Tibial nerve (tissue), 4 donors: ENCODE measurements at regions not wholly inside any gene's neighbourhood (a gene's known extent, or its start where the extent isn't known, plus 50 kb on each side); places are given as distances from the start of the nearest gene placed in this dataset.
"Not testable (repeated sequence)": the region's sequence is repeated elsewhere in the genome, so short reads cannot be mapped to it uniquely, and the experiment has no call there.

Source experiments
- DNase-seq, 2 donors: peaks; one replicate each; pipeline ENCODE4 v3.0.0-alpha.2; 2019; ENCODE audit warnings: low spot score in 2 of 2
- H3K27ac ChIP-seq, 4 donors: fragments of 200-600 bp; sonication (generic) in 3 of 4; one replicate each; pipeline ENCODE4 v1.5.1; 2017 to 2019; ENCODE audit warnings: mild to moderate bottlenecking in 1 of 4
- H3K27me3 ChIP-seq, 2 donors: fragments of 200-600 bp; sonication (generic) in 1 of 2; one replicate each; pipeline versions ENCODE4 v1.5.1 to v1.6.0; 2017 to 2019
- H3K36me3 ChIP-seq, 3 donors: fragments of 200-600 bp; sonication (generic); one replicate each; pipeline ENCODE4 v1.5.1; 2018 to 2019
- H3K4me1 ChIP-seq, 4 donors: fragments of 200-600 bp; sonication (generic) in 3 of 4; one replicate each; pipeline ENCODE4 v1.5.1; 2017 to 2019
- H3K4me3 ChIP-seq, 4 donors: fragments of 200-600 bp; sonication (generic) in 3 of 4; one replicate each; pipeline ENCODE4 v1.5.1; 2017 to 2019; ENCODE audit warnings: mild to moderate bottlenecking in 1 of 4, moderate library complexity in 1 of 4
- H3K9me3 ChIP-seq, 4 donors: fragments of 200-600 bp; sonication (generic) in 3 of 4; one replicate each; pipeline ENCODE4 v1.5.1; 2017 to 2019
- CTCF ChIP-seq, 5 experiments: fragments of 200-600 bp in 3 of 5; fragments of 450-650 bp in 2 of 5; sonication (generic) in 3 of 5; IDR thresholded peaks; one replicate each; pipeline ENCODE4 v1.5.1; 2016 to 2019; ENCODE audit warnings: antibody characterized with exemption in 5 of 5, mild to moderate bottlenecking in 3 of 5, moderate library complexity in 2 of 5
- EP300 ChIP-seq, 2 donors: sonication (generic); formaldehyde crosslinking; IDR thresholded peaks; one replicate each; pipeline ENCODE4 v1.6.1; 2017; ENCODE audit warnings: antibody characterized with exemption in 2 of 2, mild to moderate bottlenecking in 1 of 2
- POLR2A ChIP-seq, 2 donors: fragments of 450-650 bp; IDR thresholded peaks; one replicate each; pipeline ENCODE4 v1.6.1; 2017; ENCODE audit warnings: antibody characterized with exemption in 2 of 2, mild to moderate bottlenecking in 2 of 2, moderate library complexity in 2 of 2
- WGBS, 2 donors: methylation state at CpG; one replicate each; pipeline ENCODE4 v1.1.5; 2018; 5-methylcytosine and 5-hydroxymethylcytosine counted together

DNA sequence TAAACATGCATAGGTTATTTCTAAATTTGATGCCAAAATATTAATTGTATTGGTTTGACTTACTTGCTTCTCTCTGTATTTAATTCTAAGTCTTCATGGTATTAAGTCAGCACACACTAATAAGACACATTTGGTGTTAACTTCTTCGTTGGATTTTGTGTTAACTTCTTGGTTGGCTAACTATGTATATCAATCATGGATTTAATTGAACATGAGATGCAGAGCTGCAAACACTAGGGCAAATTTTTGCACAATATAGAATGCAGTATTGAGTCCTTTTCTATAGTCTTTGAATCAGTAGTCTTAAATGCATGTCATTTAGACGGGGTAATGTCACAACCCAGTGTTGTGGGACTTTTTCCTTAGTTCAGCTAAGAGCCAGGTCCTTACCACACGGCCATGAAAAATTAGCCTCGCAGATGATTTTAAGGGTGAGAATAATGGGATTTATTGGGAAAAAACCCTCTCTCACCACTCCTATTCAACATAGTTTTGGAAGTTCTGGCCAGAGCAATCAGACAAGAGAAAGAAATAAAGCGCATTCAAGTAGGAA, 142.9 kb upstream of the TRIM24 start:
- H3K27me3 ChIP-seq = no peaks in the 10 kb centered on the region
- H3K4me1 ChIP-seq = no peaks in the 10 kb centered on the region
- TF ChIP-seq CTCF (IDR thresholded peaks at IDR 0.05) (no peak), EP300 (IDR thresholded peaks at IDR 0.05) (no peak), POLR2A (IDR thresholded peaks at IDR 0.05) (no peak)
- no peak for DNase-seq
- H3K4me3 ChIP-seq = no peak overlapping the region
- no peak overlapping the region for H3K27ac ChIP-seq
- WGBS, 2 donors = 85 to 92% methylated on average over 5 of the region's 5 CpGs
- H3K36me3 ChIP-seq = no peaks in the 10 kb centered on the region
- H3K9me3 ChIP-seq = peaks cover 0 to 12% (median 0%) of the 10 kb centered on the region in 4 donors

- H3K36me3 ChIP-seq = no peaks in the 10 kb centered on the region
- H3K27ac ChIP-seq = no peak overlapping the region
- DNase-seq = no peak
- no peaks in the 10 kb centered on the region for H3K27me3 ChIP-seq
- peaks cover 0 to 34% (median 5%) of the 10 kb centered on the region in 4 donors for H3K9me3 ChIP-seq
- no peak overlapping the region for H3K4me3 ChIP-seq
- TF ChIP-seq POLR2A (IDR thresholded peaks at IDR 0.05) = no peak
- TF ChIP-seq EP300 (IDR thresholded peaks at IDR 0.05) = no peak
- no peak for TF ChIP-seq CTCF (IDR thresholded peaks at IDR 0.05)
- WGBS, 2 donors = 86 to 93% methylated on average over 6 of the region's 6 CpGs
- H3K4me1 ChIP-seq = no peaks in the 10 kb centered on the region
These were observed 135.1 kb upstream of the TRIM24 start for GRCh38 chr7:138324941-138325340.

DNA sequence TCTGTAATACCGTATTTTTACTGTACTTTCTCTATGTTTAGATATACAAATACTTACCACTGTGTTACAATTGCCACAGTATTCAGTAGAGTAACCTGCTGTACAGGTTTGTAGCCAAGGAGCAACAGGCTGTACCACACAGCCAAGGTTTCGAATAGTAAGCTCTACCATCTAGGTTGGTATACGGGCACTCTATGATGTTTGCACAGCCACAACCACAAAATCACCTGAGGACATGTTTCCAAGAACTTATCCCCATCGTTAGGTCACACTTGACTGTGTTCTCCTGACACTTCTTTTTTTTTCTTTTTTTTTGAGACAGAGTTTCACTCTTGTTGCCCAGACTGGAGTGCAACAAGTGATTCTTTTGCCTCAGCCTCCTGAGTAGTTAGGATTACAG, 134.6 kb upstream of the TRIM24 start:
- 83 to 89% methylated on average over 4 of the region's 4 CpGs for WGBS, 2 donors

GRCh38 chr7:138328215-138328614, 131.8 kb upstream of the TRIM24 start:
- TF ChIP-seq CTCF (IDR thresholded peaks at IDR 0.05) (no peak), POLR2A (IDR thresholded peaks at IDR 0.05) (no peak)
- Histone ChIP-seq H3K4me3 (no peak overlapping the region), H3K9me3 (peaks cover 0 to 65% (median 10%) of the 10 kb centered on the region in 4 donors), H3K4me1 (no peaks in the 10 kb centered on the region), H3K36me3 (no peaks in the 10 kb centered on the region), H3K27ac (no peak overlapping the region), H3K27me3 (no peaks in the 10 kb centered on the region)
- 83 to 89% methylated on average over 2 of the region's 2 CpGs for WGBS, 2 donors
- no peak for DNase-seq

More for the DNA sequence above, 134.6 kb upstream of the TRIM24 start:
- no peaks in the 10 kb centered on the region for H3K4me1 ChIP-seq
- peaks cover 0 to 39% (median 5%) of the 10 kb centered on the region in 4 donors for H3K9me3 ChIP-seq
- TF ChIP-seq EP300 (IDR thresholded peaks at IDR 0.05) (no peak), POLR2A (IDR thresholded peaks at IDR 0.05) (no peak), CTCF (IDR thresholded peaks at IDR 0.05) (no peak)
- H3K27ac ChIP-seq = no peak overlapping the region
- no peaks in the 10 kb centered on the region for H3K27me3 ChIP-seq
- no peaks in the 10 kb centered on the region for H3K36me3 ChIP-seq
- no peak overlapping the region for H3K4me3 ChIP-seq
- no peak for DNase-seq

DNA sequence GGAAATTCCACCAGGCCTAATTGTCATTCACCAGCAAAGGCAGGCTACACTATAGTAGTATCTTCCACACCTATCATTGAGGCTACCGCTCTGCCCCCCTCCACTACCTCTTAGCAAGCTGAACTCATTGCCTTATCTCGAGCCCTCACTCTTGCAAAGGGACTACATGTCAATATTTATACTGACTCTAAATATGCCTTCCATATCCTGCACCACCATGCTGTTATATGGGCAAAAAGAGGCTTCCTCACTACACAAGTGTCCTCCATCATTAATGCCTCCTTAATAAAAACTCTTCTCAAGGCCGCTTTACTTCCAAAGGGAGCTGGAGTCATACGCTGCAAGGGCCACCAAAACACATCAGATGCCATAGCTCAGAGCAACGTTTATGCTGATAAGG, 127.2 kb upstream of the TRIM24 start:
- not testable (repeated sequence) for H3K4me1 ChIP-seq, H3K36me3 ChIP-seq, DNase-seq, H3K27me3 ChIP-seq, H3K4me3 ChIP-seq, H3K27ac ChIP-seq
- peaks cover 0 to 83% (median 11%) of the 10 kb centered on the region in 4 donors for H3K9me3 ChIP-seq
- WGBS, 2 donors = 91 to 93% methylated on average over 5 of the region's 5 CpGs

DNA sequence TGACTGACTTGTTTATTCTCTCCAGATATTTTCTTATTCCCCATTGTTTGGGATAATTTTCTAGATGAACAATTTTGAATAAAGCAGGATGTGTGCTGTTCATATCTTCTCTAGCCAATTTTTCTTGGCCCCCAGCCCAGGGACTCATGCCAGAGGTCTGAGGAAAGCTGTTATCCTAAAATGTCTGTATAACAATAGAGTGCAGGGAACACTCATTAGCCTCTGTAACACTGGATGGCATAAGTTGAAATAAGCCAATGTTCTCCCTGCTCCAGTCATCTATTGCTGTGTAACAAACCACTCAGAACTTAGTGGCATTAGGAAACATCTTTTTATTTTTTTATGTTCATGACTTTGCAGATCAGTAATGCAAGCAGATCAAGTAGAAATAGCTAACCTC, 121.7 kb upstream of the TRIM24 start:
- H3K4me3 ChIP-seq = no peak overlapping the region
- no peaks in the 10 kb centered on the region for H3K27me3 ChIP-seq
- no peaks in the 10 kb centered on the region for H3K36me3 ChIP-seq
- no peak for TF ChIP-seq CTCF (IDR thresholded peaks at IDR 0.05)
- no peak for TF ChIP-seq POLR2A (IDR thresholded peaks at IDR 0.05)
- peak in 1 of 2 donors; percentile 21 for TF ChIP-seq EP300 (IDR thresholded peaks at IDR 0.05)
- H3K27ac ChIP-seq = no peak overlapping the region
- no peaks in the 10 kb centered on the region for H3K4me1 ChIP-seq
- peaks cover 0 to 82% (median 3%) of the 10 kb centered on the region in 4 donors for H3K9me3 ChIP-seq
- peak; percentile 16 to 33 for DNase-seq

DNA sequence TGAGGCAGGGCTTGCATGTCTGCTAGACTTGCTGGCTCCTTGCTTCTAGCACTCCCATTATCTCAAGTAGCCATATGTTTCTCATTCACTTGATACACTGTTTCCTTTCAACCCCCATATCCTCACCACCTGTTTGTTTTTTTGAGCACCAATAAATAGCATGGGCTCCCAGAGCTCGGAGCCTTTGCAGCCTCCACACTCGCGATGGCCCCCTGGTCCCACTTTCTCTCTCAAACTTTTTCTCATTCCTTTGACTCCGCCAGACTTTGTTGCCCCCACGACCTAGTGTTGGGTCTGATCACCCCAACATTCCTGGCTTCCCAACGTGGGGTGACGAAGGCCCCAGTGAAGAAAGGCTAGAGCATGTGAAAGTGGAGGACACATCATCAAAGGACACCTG, 120.8 kb upstream of the TRIM24 start:
- not testable (repeated sequence) for H3K4me3 ChIP-seq, H3K36me3 ChIP-seq, H3K27me3 ChIP-seq, H3K27ac ChIP-seq, H3K4me1 ChIP-seq, DNase-seq
- peaks cover 0 to 82% (median 3%) of the 10 kb centered on the region in 4 donors for H3K9me3 ChIP-seq
- WGBS, 2 donors = 89 to 93% methylated on average over 7 of the region's 7 CpGs
